NB4 (cell line): ENCODE measurements at regions not wholly inside any gene's neighbourhood (a gene's known extent, or its start where the extent isn't known, plus 50 kb on each side); places are given as distances from the start of the nearest gene placed in this dataset.
"Not testable (repeated sequence)": the region's sequence is repeated elsewhere in the genome, so short reads cannot be mapped to it uniquely, and the experiment has no call there.

Experiments
- CTCF ChIP-seq: IDR thresholded peaks from one replicate; pipeline ENCODE4 v1.5.1; 2012; ENCODE audit warnings: low read depth, low read length
- MAX ChIP-seq: IDR thresholded peaks from 2 replicates; pipeline ENCODE4 v1.6.1; 2011; ENCODE audit warnings: low read depth, low read length
- MYC ChIP-seq: IDR thresholded peaks from 2 replicates; pipeline ENCODE4 v1.6.1; 2011; ENCODE audit warnings: low read depth, low read length
- POLR2A ChIP-seq: IDR thresholded peaks from 2 replicates; pipeline ENCODE4 v1.6.1; 2011; ENCODE audit warnings: mild to moderate bottlenecking; ENCODE audit not compliant: insufficient read length; ENCODE audit errors: extremely low read depth

- not testable (repeated sequence) for TF ChIP-seq CTCF, POLR2A, MAX, MYC
Measured at GRCh38 chr4:123684937-123685336, 288.3 kb downstream of the SPRY1 start.
